GM20000 (cell line): ENCODE measurements at regions not wholly inside any gene's neighbourhood (a gene's known extent, or its start where the extent isn't known, plus 50 kb on each side); places are given as distances from the start of the nearest gene placed in this dataset.
A peak's percentile ranks its signal among the peaks of the same experiment; 100 is the strongest.

ENCODE experiments used
- DNase-seq: peaks from one replicate; pipeline ENCODE4 v3.0.0; 2012; ENCODE audit warnings: low spot score
- CTCF ChIP-seq: IDR thresholded peaks from 2 replicates; pipeline ENCODE4 v1.5.1; 2012; ENCODE audit warnings: mild to moderate bottlenecking, control low read depth; ENCODE audit errors: extremely low read depth, missing control alignments

GRCh38 chr12:85527192-85527591 lies 247.2 kb downstream of the ALX1 start:
- DNase-seq = peak; percentile 39
- TF ChIP-seq CTCF = no peak

- DNase-seq = no peak
- TF ChIP-seq CTCF = no peak
These were observed 249.9 kb downstream of the ALX1 start for GRCh38 chr12:85529896-85530295.

- TF ChIP-seq CTCF = no peak
- DNase-seq = no peak
These were observed 250.4 kb downstream of the ALX1 start for GRCh38 chr12:85530456-85530855.

GRCh38 chr12:85531341-85531740 lies 251.3 kb downstream of the ALX1 start:
- DNase-seq = peak; percentile 39
- no peak for TF ChIP-seq CTCF

GRCh38 chr12:85549640-85550039 lies 269.6 kb downstream of the ALX1 start:
- TF ChIP-seq CTCF = no peak
- DNase-seq = no peak

- no peak for TF ChIP-seq CTCF
- no peak for DNase-seq
These were observed 270.9 kb downstream of the ALX1 start for GRCh38 chr12:85550924-85551323.

GRCh38 chr12:85552461-85552860 lies 272.4 kb downstream of the ALX1 start:
- TF ChIP-seq CTCF = no peak
- no peak for DNase-seq
